ENCODE measurements at regions not wholly inside any gene's neighbourhood (a gene's known extent, or its start where the extent isn't known, plus 50 kb on each side); places are given as distances from the start of the nearest gene placed in this dataset.

DNA sequence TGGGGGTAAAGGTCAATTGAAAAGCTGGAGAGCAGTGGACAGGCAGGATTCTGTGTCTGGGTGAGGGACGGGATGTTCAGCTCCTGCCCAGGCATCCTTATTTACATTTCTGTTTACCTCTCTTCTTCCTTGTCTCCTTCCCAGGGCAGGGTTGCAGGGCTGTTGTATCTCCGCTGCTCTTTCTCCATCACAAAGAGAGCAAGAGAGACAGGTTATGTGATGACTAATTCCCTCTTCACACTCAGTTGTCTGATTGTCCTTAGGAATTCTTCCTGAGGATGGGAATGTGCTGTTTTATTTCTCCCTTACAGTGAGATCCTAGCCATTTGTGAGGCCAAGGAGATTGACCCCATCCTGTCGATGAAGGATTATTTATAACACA lies 104.9 kb downstream of the VPREB1 start:
- DNase-seq (ENCODE audit: extremely low read depth, low read depth), result no peak
- TF ChIP-seq, protein P1, sequence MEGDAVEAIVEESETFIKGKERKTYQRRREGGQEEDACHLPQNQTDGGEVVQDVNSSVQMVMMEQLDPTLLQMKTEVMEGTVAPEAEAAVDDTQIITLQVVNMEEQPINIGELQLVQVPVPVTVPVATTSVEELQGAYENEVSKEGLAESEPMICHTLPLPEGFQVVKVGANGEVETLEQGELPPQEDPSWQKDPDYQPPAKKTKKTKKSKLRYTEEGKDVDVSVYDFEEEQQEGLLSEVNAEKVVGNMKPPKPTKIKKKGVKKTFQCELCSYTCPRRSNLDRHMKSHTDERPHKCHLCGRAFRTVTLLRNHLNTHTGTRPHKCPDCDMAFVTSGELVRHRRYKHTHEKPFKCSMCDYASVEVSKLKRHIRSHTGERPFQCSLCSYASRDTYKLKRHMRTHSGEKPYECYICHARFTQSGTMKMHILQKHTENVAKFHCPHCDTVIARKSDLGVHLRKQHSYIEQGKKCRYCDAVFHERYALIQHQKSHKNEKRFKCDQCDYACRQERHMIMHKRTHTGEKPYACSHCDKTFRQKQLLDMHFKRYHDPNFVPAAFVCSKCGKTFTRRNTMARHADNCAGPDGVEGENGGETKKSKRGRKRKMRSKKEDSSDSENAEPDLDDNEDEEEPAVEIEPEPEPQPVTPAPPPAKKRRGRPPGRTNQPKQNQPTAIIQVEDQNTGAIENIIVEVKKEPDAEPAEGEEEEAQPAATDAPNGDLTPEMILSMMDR (IDR thresholded peaks at IDR 0.05; ENCODE audit: low read depth, low read length), result no peak

DNA sequence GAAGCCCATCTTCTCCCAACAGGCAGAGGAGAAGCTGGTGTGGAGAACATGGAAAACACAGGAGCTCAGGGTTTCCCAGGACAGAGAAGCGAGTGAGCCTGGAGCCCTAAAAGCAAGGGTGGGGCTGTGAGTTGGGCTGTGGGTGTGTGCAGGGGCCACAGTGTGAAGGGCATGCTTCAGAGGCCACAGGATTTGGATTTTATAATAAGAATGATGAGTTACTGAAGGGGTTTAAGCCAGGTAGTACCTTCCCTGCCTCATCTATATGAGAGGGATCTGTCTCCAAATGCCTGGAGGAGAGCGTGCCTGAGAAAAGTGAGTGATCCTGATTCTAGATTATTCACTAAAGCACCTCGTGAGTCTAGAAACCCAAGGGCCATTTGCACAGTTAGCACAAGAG lies 106.8 kb downstream of the VPREB1 start:
- TF ChIP-seq, protein P1 (IDR thresholded peaks at IDR 0.05; ENCODE audit: low read depth, low read length), result no peak
- DNase-seq (ENCODE audit: extremely low read depth, low read depth), result no peak

DNA sequence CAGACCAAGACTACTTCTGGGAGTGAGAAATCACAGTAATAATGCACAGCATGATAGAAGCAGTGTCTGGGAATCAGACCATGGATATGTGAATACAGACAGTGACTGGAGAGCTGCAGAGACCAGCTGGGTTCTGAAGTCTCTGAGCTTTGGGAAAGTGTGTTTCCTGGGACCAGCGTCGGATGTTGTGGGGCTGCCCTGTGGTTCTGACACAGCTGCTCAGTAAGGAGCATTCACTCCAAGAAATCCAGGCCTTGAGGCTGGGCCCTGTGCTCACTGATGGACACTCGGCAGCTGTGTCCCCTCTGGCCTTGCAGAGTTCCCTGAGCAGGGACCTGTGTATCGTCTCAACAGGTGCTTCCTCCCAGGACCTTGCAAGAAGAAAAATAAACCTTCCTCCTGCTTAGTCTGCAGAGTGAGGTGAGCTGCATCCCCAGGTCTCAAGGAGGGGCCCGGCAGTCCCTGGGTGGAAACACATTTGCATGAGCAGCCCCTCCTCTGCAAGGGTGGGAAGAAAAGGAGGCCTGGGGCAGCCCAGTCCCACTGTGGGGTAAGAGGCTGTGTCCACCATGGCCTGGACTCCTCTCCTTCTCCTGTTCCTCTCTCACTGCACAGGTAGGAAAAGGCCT lies 107.9 kb downstream of the VPREB1 start:
- TF ChIP-seq, protein P1 (IDR thresholded peaks at IDR 0.05; ENCODE audit: low read depth, low read length), result no peak
- no peak for DNase-seq (ENCODE audit: extremely low read depth, low read depth)

DNA sequence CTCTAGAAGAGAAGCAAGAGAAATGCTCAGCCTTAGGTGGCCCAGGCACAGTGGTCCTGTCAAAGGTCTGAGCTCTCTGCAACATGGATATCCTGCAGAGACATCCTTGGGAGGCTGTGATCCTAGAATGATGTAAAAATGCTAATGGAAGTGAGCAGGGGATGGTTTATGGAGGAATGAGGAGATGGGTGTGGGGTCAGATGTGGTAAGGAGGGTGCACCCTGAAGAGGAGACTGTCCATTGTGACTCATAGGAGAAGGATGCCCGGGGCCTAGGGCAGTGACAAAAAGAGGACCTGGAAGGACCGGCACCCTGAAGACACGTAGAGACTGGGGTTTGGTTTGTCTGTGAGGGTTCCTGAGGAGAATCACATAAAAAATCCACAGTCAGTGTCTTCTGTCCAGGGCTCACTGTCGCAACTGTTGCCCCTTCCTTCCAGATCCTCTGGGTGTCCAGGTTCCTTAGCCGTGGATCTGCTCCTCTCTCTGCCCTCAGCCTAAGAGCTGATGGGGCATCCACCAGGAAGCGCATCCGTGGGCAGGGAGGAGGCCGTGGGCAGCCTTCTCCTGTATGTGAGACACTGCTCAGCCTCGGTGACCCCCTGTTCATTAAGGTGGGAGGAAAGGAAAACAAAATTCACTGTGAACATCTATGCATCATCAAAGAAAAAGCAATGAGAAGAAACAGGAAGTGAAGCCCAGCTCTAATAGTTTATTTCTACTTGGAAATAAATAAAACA lies 110.7 kb downstream of the VPREB1 start:
- TF ChIP-seq, protein P1 (IDR thresholded peaks at IDR 0.05; ENCODE audit: low read depth, low read length), result no peak
- DNase-seq (ENCODE audit: extremely low read depth, low read depth), result no peak

DNA sequence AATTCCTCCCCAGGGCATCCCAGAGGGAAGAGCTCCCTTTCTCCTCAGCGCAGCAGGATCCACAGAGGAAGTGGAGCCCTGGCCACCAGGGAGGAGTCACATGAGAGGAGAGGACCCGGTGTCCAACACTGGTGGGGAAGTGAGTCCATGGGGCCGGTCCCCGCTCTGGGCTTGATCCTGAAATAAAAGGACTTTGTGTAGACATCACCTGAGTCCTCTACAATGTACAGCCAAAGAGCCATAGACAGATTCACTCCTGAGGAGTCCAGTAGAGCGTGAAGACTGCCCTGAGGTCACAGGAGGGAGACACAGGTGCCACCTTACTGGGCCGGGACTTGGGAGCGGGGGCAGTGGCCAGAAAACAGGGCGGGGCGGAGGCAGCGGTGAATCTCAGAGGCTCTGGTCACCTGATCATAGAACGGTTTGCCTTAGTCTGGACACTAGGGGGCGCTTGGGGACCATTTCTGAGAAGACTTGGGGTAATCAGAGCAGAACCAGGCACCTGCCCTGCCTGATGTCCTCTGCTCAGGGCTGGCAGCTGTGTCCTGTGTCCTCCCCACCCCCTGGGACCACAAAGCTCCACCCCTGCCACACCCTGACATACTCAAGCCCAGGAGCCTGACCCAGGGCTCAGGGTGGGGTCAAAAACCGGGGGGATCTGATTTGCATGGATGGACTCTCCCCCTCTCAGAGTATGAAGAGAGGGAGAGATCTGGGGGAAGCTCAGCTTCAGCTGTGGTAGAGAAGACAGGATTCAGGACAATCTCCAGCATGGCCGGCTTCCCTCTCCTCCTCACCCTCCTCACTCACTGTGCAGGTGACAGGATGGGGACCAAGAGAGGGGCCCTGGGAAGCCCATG lies 112.7 kb downstream of the VPREB1 start:
- DNase-seq (ENCODE audit: extremely low read depth, low read depth), result peak; percentile 19

DNA sequence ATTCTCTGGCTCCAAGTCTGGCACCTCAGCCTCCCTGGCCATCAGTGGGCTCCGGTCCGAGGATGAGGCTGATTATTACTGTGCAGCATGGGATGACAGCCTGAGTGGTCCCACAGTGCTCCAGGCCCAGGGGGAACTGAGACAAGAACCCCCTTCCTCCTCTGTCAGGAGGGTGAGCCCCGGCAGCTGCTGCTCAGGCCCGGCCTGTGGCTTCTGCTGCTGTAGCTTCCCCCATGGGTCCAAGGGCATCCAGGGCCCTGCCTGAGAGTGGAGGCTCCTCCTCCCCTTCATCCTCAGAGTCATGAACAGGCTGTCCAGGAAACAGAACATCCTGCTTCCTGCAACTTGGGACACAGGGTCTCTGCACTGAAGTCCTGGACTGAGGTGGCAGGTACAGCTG lies 113.6 kb downstream of the VPREB1 start:
- TF ChIP-seq, protein P1 (IDR thresholded peaks at IDR 0.05; ENCODE audit: low read depth, low read length), result no peak
- DNase-seq (ENCODE audit: extremely low read depth, low read depth), result no peak

More for the DNA sequence above, 112.7 kb downstream of the VPREB1 start:
- TF ChIP-seq, protein P1 (IDR thresholded peaks at IDR 0.05; ENCODE audit: low read depth, low read length), result peak; percentile 60

DNA sequence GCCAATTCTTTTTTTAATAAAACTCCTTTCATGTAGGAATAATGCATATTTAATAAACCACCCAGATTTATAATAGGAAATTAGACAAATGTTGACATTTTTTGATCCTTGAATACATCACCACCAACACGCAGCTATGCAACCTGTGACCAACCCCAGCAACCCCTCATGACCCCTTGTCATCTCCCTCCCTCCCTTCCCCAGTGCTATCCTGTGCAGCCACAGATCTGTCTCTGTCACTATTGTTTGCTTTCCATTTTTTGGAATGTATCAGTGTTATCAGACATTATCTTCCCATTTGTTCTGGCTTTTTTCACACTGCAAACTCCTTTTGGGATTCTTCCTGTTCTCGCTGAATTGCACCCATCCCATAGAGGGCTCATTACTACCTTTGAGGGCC lies 114.1 kb downstream of the VPREB1 start:
- TF ChIP-seq, protein P1 (IDR thresholded peaks at IDR 0.05; ENCODE audit: low read depth, low read length), result no peak
- no peak for DNase-seq (ENCODE audit: extremely low read depth, low read depth)

All from AG09319 (cell line).